DMS 273 (cell line): ENCODE measurements at regions not wholly inside any gene's neighbourhood (a gene's known extent, or its start where the extent isn't known, plus 50 kb on each side); places are given as distances from the start of the nearest gene placed in this dataset.

ENCODE experiments used
- DNase-seq: peaks from one replicate; lab custom pipeline; 2025; ENCODE audit not compliant: unreplicated experiment; lab: John Stamatoyannopoulos, UW

DNA sequence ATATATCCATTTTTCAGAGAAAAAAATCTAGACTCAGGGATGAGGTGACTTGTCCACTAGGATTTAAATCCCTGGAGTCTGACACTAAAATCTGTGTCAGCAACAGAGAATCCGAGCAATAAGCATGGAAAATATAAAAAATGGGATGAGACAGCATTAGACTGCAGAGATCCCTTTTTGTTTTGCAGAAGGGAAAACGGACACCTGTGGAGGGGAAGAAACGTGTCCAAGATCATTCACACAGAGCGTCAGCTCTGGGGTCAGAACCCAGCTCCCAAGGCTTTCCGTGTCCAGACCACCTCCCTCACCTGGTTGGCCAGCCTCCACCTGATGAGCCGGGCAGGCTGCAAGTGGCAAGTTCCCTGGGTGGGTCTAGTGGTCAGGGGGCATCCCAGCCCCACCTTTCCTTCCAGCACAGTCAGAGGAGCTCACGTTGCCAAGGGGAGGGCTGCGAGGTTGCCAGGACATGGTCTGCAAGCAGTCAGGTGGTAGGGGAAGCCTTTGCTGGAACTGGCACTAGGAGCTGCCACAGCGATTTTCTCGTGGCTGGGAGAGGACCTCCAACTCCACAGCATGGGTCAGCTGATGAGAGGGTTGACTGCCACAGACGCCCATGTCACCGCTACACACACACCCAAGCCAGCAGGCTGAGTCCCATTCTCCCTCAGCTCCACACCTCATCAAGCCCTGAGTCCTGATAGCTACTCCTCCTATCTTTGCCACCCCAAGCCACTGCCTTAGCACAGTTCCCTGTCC lies 65.9 kb upstream of the CPLX2 start:
- DNase-seq, result no peak

DNA sequence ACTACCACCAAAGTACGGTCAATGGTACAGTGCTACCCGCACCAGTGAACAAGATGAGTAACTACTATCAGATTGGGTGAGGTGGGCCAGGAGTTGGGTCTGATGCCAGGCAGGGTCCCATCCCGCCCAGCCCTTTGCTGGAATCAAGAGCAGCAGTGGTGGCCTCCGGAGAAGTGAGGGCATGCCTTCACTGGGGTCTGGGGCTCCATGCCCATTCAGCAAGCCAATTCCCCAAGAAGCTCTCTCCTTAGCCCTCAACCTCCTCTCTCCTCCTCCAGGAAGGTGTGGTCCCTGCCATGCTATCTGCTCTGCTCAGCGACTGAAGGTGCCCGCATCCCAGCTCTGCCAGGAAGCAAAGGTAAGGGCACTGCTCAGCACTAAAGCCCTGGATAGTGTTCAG lies 62.7 kb upstream of the CPLX2 start:
- DNase-seq, result no peak

DNA sequence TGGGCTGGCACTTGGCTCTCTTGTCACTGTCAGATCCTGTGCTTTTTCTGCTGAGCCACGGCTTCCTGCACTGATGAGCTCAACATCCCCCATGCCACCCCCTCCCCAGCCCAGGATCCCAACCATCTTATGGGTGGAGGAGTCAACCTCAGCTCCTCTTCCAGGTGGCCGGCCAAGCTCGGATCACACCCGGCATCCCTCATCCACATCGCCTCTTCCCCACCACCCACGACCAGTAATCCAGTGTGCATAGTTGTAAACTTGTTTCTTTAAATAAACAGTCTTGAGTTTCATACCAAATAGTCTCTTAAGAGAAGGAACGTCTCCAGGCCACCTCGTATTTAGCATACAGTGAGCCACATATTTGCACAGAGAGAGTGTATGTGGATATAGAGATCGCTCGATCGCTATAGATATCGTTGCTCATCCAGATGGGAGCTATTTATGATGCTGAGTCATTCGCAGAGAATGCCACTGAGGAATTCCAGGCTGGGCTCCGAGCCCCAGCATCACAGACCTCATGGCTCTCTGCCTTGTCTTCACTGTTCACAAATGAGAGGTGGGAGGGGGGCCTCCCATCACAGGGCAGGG lies 61.8 kb upstream of the CPLX2 start:
- DNase-seq, result peak; percentile 86

DNA sequence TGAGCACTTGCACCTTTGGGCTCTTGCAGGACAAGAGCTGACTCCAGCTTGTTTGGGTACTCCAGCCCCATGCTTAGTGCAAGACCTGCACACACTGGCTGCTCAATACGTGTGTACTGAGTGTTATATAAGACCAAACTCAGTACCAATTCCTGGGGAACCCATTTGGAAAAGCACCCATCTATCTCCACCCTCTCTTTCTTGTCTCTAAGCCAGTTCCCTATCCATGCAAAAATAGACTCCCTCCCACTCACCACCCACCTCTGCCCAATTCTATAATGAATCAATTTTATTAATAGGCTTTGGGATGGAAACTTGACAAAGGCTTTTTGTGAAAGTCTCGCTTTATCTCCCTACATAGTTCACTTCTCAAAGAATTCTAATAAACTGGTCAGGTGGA lies 60.9 kb upstream of the CPLX2 start:
- no peak for DNase-seq

DNA sequence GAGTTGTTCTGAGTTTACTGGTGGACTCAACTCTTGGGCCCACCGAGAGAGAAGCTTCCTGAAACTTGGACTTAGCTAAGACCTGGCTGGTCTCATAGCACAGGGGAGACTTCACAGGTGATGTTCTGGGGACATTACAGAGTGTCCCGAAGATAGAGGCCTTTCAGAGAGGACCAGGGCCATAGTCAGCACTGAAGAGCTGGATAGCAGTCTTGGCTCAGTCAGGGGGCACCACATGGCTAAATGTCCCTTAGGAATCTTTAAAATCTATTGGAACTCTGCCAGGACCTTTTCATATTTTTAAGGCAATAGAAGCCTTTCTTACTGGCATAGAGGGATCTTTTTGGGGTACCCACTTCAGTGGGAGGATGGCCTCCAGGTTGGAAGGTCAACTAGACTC lies 59.8 kb upstream of the CPLX2 start:
- DNase-seq, result no peak

DNA sequence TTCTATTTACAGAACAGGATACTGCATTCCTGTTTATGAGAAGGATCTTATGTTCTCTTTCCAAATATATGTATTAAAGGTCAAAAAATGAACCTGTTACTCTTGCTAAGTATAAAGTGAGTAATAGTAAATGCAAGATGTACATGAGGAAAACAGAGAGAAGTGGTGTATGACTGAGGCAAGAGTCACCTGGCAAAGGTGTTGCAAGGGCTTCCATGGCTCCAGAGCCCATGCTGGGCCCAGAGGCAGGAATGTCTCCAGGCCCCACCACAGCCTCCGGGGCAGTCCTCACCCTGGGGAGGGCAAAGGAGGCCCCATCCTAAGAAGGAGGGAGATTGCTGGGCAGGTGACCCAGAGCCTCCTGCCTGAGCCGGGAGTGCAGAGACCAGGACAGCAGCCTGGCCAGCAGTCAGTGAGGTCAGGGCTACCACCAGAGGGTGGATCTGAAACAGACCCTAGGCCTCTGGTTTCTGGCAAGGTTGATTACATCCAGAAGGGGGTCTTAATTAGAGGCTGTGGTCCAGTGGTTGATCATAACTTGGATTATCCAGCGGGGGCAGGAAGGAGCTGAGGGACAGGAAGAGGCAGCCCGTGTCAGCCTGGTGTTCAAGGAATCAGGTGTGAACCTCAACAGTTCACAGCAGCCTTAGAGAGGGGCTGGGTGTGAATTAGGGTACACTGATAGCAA lies 57.3 kb upstream of the CPLX2 start:
- no peak for DNase-seq

DNA sequence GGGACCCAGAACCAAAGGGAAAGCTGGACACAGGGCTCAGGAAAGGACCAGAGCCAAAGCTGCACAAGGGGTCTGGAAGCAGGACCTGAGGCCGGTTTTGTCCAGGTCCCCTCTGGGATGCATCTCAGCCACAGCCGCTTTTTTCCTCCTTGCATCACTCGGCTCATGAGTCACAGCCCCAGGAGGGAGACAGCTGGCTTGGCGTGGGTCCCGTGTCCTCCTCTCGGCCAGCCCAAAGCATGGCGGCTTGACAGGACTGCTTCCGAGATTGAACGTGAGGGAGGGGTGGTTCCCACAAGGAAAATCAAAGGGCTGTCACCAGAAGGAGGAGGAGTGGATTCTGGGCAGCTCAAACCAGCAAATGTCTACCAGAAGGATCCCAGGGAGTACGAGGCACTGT lies 56.7 kb upstream of the CPLX2 start:
- peak; percentile 86 for DNase-seq

DNA sequence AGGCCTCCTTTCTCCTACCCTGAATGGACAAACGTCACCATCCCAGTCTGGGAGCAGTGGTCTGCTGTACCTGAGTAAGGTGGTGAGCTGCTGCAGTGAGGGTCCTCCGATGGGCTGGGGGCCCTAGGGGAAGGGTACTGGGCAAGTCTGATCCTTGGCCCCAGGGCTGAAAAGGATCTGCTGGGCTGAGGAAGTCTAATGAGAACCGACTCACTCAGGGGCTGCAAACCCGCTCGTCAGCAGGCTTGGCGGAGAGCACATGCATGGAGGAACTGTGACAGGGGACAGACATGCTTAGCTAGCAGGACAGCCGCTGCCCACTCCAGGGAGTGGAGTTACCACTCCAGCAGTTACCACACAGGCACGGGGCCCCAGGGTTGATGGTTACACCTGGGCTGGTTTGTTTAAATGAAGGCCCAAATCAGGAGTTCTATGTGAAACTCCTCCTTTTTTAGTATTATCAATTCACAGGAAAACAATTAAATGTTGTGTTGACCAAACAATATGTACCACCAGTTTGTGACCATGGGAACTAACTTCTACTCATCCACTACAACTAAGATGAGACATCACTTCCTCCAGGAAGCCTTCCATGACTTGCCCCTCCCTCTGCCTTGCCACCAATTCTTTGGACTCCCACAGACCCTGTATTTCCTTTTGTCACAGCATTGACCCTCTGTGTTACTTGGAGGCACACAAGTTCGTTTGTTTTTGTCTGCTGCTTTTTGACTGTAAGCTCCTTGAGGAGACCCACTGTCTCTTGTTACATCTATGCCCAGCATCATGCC lies 56.1 kb upstream of the CPLX2 start:
- no peak for DNase-seq

DNA sequence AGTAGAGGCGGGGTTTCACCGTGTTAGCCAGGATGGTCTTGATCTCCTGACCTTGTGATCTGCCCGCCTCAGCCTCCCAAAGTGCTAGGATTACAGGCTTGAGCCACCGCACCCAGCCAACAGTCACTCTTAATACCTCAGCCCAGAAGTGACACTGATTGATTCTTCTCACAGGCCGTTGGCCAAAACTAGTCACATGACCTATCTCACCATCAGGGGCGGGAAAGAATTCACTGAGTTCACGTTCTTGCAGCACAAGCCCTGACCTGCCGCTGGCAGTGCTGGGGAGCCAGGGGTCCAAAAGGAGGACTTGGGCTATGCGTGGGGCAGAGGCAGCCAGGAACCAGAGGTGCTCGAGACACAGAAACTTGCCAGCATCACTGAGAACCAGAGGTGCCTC lies 55.0 kb upstream of the CPLX2 start:
- DNase-seq, result no peak

DNA sequence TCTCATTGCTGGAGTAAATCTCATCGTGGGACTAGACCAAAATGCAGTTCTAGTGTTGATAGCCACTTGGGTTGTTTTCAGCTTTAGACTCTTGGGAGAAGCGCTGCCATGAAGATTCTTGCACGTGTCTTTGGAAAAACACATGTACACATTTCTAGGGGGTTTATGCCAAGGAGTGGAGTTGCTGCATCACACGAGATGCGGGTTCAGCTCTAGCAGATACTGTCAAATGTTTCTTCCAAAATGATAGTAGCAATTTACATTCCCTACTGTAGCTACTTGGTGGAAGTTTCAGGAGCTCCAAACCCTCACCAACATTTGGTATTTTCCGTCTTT lies 52.3 kb upstream of the CPLX2 start:
- DNase-seq, result no peak

DNA sequence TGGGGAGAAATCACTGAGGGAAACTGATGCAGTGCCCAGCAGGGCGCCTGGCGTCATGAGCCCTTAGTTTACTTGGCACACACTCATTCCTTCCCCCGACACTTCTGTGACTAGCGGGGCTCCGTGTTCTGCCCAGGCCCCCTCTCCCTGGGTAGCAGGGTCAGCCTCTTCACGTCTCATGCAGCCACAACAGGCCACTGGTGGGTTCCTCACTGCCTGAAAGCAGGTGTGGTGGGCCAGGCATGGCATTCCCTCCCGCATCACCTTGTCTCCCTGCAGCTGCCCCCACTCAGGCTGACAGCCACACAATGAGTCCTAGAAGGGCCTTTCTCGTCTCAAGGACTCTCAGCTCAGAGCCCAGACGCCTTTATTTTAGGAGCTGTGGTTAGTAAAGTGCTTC lies 51.1 kb upstream of the CPLX2 start:
- no peak for DNase-seq
